ENCODE measurements at regions not wholly inside any gene's neighbourhood (a gene's known extent, or its start where the extent isn't known, plus 50 kb on each side); places are given as distances from the start of the nearest gene placed in this dataset.

DNA sequence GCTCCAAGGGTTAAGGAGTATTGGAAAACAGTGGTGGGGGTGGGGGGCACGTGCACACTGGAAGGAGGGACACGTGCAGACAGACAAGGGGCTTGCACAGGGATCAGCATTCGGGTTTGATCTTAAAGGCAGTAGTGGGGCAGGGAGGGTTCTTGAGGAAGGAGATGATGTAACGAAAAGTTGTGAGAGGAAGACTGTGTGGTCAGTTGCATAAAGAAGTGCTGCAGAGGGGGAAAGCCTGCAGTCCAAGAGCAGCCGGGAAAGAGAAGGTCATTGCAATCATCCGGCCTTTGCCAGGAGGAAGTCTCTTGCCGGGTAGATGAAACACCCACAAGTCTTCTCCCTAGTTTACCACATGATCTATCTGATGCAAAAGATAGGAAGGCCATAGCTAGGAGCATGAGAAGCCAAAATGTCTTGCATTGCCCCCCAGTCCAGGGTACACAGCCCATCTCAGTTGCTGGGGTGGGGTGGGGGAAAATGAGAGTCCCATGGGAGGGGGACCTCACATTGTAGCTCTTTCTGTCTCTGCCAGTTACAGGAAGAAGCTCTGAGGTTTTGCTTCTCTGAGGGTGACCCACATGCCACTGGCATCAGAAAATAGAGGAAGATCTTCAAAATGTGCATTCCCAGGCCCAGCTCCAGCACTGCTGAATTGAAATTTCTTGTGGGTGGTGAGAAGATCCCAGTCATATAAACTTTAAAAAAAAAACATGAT lies 202.5 kb upstream of the RAB4A start:
- TF ChIP-seq, protein P1, sequence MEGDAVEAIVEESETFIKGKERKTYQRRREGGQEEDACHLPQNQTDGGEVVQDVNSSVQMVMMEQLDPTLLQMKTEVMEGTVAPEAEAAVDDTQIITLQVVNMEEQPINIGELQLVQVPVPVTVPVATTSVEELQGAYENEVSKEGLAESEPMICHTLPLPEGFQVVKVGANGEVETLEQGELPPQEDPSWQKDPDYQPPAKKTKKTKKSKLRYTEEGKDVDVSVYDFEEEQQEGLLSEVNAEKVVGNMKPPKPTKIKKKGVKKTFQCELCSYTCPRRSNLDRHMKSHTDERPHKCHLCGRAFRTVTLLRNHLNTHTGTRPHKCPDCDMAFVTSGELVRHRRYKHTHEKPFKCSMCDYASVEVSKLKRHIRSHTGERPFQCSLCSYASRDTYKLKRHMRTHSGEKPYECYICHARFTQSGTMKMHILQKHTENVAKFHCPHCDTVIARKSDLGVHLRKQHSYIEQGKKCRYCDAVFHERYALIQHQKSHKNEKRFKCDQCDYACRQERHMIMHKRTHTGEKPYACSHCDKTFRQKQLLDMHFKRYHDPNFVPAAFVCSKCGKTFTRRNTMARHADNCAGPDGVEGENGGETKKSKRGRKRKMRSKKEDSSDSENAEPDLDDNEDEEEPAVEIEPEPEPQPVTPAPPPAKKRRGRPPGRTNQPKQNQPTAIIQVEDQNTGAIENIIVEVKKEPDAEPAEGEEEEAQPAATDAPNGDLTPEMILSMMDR (conservative IDR thresholded peaks at IDR 0.05), result no peak
- no peak overlapping the region for H3K27ac ChIP-seq

DNA sequence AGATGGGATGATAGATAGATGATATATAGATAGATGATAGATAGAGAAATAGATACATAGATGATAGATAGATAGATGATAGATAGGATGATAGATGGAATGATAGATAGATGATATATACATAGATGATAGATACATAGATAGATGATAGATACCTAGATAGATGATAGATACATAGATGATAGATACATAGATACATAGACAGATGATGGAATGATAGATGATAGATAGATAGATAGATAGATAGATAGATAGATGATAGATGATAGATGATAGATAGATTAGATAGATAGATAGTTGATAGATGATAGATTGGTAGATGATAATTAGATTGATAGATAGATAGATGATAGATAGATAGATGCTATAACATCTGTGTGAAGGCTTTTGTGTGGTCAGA lies 201.7 kb upstream of the RAB4A start:
- TF ChIP-seq, protein P1 (conservative IDR thresholded peaks at IDR 0.05), result no peak
- H3K27ac ChIP-seq, result no peak overlapping the region

- H3K27ac ChIP-seq, result peak overlapping the region; percentile 44
- TF ChIP-seq, protein P1 (conservative IDR thresholded peaks at IDR 0.05), result no peak
Observed at GRCh38 chr1:229070168-229070567, 200.7 kb upstream of the RAB4A start.

GRCh38 chr1:229073251-229073650 lies 197.7 kb upstream of the RAB4A start:
- H3K27ac ChIP-seq, result no peak overlapping the region
- TF ChIP-seq, protein P1 (conservative IDR thresholded peaks at IDR 0.05), result no peak

- TF ChIP-seq, protein P1 (conservative IDR thresholded peaks at IDR 0.05), result no peak
- H3K27ac ChIP-seq, result no peak overlapping the region
Observed at GRCh38 chr1:229075217-229075616, 195.7 kb upstream of the RAB4A start.

DNA sequence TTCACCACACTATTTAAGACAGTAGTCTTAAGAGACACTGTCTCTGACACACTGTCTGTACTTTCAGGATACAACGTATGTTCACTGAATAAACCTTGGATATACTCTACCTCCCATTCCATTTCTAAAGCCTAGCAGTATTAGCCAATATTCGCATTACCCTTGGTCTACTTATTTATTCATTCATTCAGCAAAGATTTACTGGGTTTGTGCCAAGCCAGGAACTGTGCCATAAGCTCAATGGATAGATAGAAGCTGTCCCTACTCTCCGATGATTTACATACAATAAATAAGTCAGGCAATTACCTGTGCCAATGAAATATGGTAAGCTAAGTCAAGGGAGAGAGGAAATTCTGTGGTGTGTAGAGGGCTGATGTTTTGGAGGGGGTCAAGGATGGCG lies 195.2 kb upstream of the RAB4A start:
- no peak overlapping the region for H3K27ac ChIP-seq
- TF ChIP-seq, protein P1 (conservative IDR thresholded peaks at IDR 0.05), result no peak

GRCh38 chr1:229076195-229076594 lies 194.7 kb upstream of the RAB4A start:
- TF ChIP-seq, protein P1 (conservative IDR thresholded peaks at IDR 0.05), result no peak

More at GRCh38 chr1:229076195-229076594, 194.7 kb upstream of the RAB4A start:
- no peak overlapping the region for H3K27ac ChIP-seq
